Stomach (tissue), 4 donors: ENCODE measurements at regions not wholly inside any gene's neighbourhood (a gene's known extent, or its start where the extent isn't known, plus 50 kb on each side); places are given as distances from the start of the nearest gene placed in this dataset.
"Not testable (repeated sequence)": the region's sequence is repeated elsewhere in the genome, so short reads cannot be mapped to it uniquely, and the experiment has no call there.

ENCODE experiments used
- POLR2A ChIP-seq, 4 donors: fragments of 450-650 bp; IDR thresholded peaks; one replicate each; pipeline ENCODE4 v1.6.1; 2016; ENCODE audit warnings: antibody characterized with exemption in 4 of 4, control low read depth in 2 of 4, mild to moderate bottlenecking in 1 of 4, moderate library complexity in 1 of 4
- POLR2AphosphoS5 ChIP-seq, 3 donors: sonication (generic); formaldehyde crosslinking; IDR thresholded peaks; one replicate each; pipeline ENCODE4 v1.6.1; 2016; ENCODE audit warnings: antibody characterized with exemption in 3 of 3

- not testable (repeated sequence) for TF ChIP-seq POLR2A, POLR2AphosphoS5 (IDR thresholded peaks at IDR 0.05)
Measured at GRCh38 chr7:146014154-146014553, 102.4 kb upstream of the CNTNAP2 start.
